HG02970 (cell line): ENCODE measurements at regions not wholly inside any gene's neighbourhood (a gene's known extent, or its start where the extent isn't known, plus 50 kb on each side); places are given as distances from the start of the nearest gene placed in this dataset.
A peak's percentile ranks its signal among the peaks of the same experiment; 100 is the strongest.
"Not testable (repeated sequence)": the region's sequence is repeated elsewhere in the genome, so short reads cannot be mapped to it uniquely, and the experiment has no call there.

Experiments
- ATAC-seq: cut with Tn5 transposase; IDR thresholded peaks from one replicate; pipeline ENCODE4 v1.9.1; 2021; ENCODE audit warnings: mild to moderate bottlenecking, moderate library complexity, moderate number of reproducible peaks; ENCODE audit not compliant: unreplicated experiment, low FRiP score

DNA sequence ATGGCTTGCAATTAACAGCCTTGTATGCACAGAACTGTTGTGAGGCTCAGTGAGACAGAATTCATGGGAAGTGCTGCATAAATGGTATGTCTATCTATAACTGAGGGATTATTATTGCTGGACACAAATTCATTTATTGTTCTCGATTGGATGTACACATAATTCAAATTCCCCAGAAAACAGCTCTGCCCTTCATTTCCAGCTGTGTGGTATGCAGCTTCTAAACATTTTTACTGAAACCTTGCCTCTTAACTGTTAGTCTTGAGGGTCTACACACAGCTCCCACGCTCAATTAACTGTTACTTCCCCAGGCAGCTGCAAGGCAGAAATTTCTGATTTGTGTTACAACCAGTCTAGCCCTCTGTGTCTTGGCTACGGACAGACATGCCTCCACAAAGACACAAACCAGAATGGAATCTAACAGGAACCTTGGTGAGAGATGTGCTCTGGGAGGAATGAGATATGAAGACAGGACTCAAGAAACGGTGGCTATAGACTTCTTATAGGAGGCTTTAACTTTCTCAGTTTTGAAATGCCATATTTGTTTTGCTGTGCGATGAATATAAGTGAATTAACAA is 139.7 kb upstream of the TBL1XR1 start:
- ATAC-seq = no peak

- ATAC-seq = peak; percentile 73
Observed at GRCh38 chr3:177337541-177338331, 140.5 kb upstream of the TBL1XR1 start.

GRCh38 chr3:177338697-177339219 is 141.5 kb upstream of the TBL1XR1 start:
- ATAC-seq = no peak

DNA sequence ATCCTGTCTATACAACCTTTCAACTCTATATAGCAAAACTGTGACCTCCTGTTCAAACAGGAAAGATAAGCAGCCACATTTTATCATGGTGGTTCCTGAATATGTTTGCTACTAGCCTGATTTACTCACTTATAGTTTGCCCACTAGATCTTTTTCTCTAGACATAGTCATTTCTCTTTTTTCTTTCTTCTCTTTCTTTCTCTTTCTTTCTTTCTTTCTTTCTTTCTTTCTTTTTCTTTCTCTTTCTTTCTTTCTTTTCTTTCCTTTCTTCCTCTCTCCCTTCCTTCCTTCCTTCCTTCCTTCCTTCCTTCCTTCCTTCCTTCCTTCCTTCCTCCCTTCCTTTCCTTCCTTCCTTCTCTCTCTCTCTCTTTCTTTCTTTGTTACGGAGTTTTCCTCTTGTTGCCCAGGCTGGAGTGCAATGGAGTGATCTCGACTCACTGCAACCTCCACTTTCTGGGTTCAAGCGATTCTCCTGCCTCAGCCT is 142.0 kb upstream of the TBL1XR1 start:
- not testable (repeated sequence) for ATAC-seq

- ATAC-seq = no peak
Observed at GRCh38 chr3:177340243-177340830, 143.1 kb upstream of the TBL1XR1 start.

- ATAC-seq = no peak
Observed at GRCh38 chr3:177341736-177342419, 144.6 kb upstream of the TBL1XR1 start.

DNA sequence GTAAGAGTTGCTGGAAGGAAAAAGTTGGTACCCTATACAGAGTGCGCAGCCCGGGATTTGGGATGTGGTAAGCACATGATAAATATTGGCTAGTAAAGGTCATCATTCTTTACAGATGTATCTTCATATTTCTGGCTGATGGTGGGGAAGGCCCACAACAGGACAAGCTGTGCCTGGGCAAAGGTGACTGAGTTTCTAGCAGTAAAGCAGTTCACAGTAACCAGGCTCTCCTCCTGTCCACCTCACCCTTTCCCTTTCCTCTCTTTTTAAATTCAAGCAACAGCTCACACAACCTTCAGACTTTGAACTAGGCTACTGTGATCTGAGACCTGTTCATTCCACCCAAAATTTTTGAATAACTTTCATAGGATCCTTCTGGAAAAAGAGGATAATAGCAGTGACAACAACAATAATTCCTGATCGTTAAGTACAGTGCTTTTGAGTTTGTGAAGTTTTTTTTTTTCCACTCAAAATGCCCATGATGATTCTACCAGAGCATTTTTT is 145.9 kb upstream of the TBL1XR1 start:
- ATAC-seq = no peak

- ATAC-seq = no peak
Observed at GRCh38 chr3:177345049-177345972, 148.0 kb upstream of the TBL1XR1 start.

GRCh38 chr3:177345973-177346503 is 148.8 kb upstream of the TBL1XR1 start:
- no peak for ATAC-seq

DNA sequence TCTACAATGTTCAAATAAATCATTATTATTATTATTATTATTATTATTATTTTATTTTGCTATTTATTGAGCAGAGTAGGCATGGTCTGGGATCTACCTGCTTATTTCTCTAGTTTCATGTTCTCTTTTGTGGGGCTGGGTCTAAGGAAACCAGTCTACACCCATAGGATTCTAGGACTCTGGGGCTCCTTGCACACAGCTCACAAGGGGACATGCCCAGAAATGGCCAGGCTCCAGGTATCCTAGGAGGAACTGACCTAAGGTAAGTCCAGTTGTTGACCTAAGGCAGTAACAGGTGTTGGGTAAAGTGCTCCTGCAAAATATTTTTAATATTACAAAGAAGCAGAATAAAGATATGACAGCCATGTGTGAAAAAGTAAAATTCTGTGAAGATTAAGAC is 149.6 kb upstream of the TBL1XR1 start:
- no peak for ATAC-seq

- ATAC-seq = no peak
Observed at GRCh38 chr3:177347611-177348010, 150.3 kb upstream of the TBL1XR1 start.

DNA sequence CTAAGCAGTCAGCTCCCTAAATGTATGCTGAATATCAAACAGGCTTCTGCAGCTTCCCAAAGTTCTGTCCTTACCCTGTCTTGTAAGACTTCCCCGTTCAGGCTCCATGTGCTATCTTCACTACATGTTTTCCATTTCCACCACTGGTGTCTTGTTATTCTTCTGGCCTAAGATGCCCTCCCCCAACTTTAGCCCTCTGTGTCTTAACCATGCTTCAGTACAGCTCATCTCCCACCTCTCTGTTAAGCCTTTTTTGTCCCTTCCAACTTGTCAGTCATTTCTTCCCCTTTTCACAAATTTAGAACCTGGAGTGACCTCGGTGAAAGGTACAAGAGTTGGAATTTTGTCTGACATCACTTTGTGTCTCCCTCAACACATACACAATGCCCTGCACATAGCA is 151.7 kb upstream of the TBL1XR1 start:
- ATAC-seq = no peak

GRCh38 chr3:177349384-177349783 is 152.1 kb upstream of the TBL1XR1 start:
- ATAC-seq = no peak

GRCh38 chr3:177350121-177350520 is 152.8 kb upstream of the TBL1XR1 start:
- no peak for ATAC-seq

DNA sequence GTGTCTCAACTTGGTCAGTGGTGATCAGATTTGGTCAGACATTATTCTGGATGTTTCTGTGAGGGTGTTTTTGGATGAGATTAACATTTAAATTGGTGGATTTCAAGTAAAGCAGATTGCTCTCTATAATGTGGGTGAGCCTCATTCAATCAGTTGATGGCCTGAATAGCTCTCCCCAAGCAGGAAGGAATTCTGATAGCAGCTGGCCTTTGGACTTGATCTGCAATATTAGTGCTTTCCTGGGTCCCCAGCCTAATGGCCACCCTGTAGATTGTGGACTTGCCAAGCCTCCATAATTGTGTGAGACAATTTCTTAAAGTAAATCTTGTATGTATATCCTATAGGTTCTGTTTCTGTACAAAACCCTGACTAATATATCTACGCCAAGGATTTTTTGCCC is 153.9 kb upstream of the TBL1XR1 start:
- no peak for ATAC-seq

GRCh38 chr3:177351757-177352158 is 154.5 kb upstream of the TBL1XR1 start:
- ATAC-seq = peak; percentile 92

DNA sequence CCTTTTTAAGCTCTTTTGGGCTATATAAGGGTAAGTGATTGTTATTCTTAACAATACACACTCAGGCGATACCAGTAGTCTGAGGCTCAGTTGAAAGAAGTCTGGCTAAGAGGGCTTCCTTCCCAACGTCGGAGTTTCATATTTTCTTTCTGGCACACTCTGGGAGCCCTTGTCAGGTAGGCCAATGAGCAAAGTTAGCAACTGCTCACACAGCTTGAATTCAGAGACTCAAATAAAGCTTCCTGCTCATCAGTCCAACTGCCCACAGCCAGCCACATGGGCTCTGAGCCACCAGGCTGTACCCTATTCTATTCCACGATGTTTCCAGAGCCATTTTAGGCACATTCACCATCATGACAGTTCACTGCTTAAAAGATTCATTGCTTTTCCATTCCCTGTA is 155.1 kb upstream of the TBL1XR1 start:
- no peak for ATAC-seq

DNA sequence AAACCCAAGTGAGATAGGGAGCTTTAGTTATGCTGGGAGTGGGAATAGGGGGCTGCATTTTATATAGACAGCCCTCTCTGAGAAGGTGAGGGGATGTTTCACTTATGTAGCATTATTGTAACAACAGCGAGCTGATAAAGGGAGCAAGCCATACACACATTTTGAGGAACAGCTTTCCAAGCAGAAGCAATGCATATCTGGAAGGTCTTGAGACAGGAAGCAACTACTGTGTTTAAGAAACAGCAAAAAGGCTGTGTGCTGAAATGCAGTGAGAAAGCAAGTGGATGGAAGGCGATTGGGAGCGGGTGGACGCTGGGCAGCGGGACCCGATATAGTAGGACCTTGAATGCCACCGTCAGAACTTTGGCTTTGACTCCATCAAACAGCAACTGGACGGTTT is 155.9 kb upstream of the TBL1XR1 start:
- ATAC-seq = no peak

DNA sequence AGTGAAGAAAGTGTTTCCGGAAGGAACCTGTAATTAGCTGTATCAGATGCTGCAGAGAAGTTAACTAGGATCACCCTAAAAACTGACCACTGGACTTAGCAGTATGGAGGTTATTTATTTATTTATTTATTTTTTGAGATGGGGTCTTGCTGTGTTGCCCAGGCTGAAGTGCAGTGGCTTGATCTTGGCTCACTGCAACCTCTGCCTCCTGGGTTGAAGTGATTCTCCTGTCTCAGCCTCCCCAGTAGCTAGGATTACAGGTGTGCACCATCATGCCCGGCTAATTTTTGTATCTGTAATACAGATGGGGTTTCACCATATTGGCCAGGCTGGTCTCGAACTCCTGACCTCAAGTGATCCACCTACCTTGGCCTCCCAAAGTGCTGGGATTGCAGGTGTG is 156.6 kb upstream of the TBL1XR1 start:
- not testable (repeated sequence) for ATAC-seq
